ENCODE measurements at regions not wholly inside any gene's neighbourhood (a gene's known extent, or its start where the extent isn't known, plus 50 kb on each side); places are given as distances from the start of the nearest gene placed in this dataset.

GRCh38 chr4:13180701-13181100 lies 303.4 kb downstream of the RAB28 start:
- DNase-seq (ENCODE audit: low spot score) = no peak
- H3K27me3 ChIP-seq (ENCODE audit: control insufficient read depth in 4 of 4, insufficient read depth in 4 of 4, low read length in 3 of 4) = no peaks in the 10 kb centered on the region
- no peaks in the 10 kb centered on the region for H3K4me1 ChIP-seq (ENCODE audit: control insufficient read depth in 4 of 4, insufficient read depth in 4 of 4, low read length in 3 of 4)
- H3K9me3 ChIP-seq (ENCODE audit: control insufficient read depth in 4 of 4, low read length in 3 of 4) = no peaks in the 10 kb centered on the region
- no peak for TF ChIP-seq FOXA2 (IDR thresholded peaks at IDR 0.05)
- TF ChIP-seq HNF4G (IDR thresholded peaks at IDR 0.05) = no peak
- no peak overlapping the region for H3K9ac ChIP-seq (ENCODE audit: low read depth in 1 of 2, low read length in 2 of 2)
- no peak overlapping the region for H3K4me3 ChIP-seq (ENCODE audit: low read depth in 1 of 3, low read length in 3 of 3)
- no peaks in the 10 kb centered on the region for H3K36me3 ChIP-seq (ENCODE audit: control insufficient read depth in 4 of 4, insufficient read depth in 3 of 4, low read depth in 1 of 4, low read length in 3 of 4)
- no peak overlapping the region for H3K27ac ChIP-seq (ENCODE audit: low read depth in 1 of 2, low read length in 2 of 2)

GRCh38 chr4:13178621-13179020 lies 305.5 kb downstream of the RAB28 start:
- Histone ChIP-seq H3K4me1 (ENCODE audit: control insufficient read depth in 4 of 4, insufficient read depth in 4 of 4, low read length in 3 of 4) (no peaks in the 10 kb centered on the region), H3K27me3 (ENCODE audit: control insufficient read depth in 4 of 4, insufficient read depth in 4 of 4, low read length in 3 of 4) (no peaks in the 10 kb centered on the region), H3K27ac (ENCODE audit: low read depth in 1 of 2, low read length in 2 of 2) (no peak overlapping the region), H3K9ac (ENCODE audit: low read depth in 1 of 2, low read length in 2 of 2) (no peak overlapping the region), H3K4me3 (ENCODE audit: low read depth in 1 of 3, low read length in 3 of 3) (no peak overlapping the region), H3K9me3 (ENCODE audit: control insufficient read depth in 4 of 4, low read length in 3 of 4) (no peaks in the 10 kb centered on the region), H3K36me3 (ENCODE audit: control insufficient read depth in 4 of 4, insufficient read depth in 3 of 4, low read depth in 1 of 4, low read length in 3 of 4) (no peaks in the 10 kb centered on the region)
- TF ChIP-seq JUND (IDR thresholded peaks at IDR 0.05) = no peak
- no peak for TF ChIP-seq EGR1 (IDR thresholded peaks at IDR 0.05; ENCODE audit: low read depth in 2 of 2)
- TF ChIP-seq RXRA (IDR thresholded peaks at IDR 0.05) = no peak
- TF ChIP-seq CTCF (IDR thresholded peaks at IDR 0.05; ENCODE audit: low read depth, low read length, missing input control) = no peak
- no peak for TF ChIP-seq NR2F2 (IDR thresholded peaks at IDR 0.05)
- no peak for TF ChIP-seq SP1 (IDR thresholded peaks at IDR 0.05)
- no peak for TF ChIP-seq FOXA2 (IDR thresholded peaks at IDR 0.05)
- no peak for TF ChIP-seq HNF4A (conservative IDR thresholded peaks at IDR 0.05)
- TF ChIP-seq FOXA1 (IDR thresholded peaks at IDR 0.05) = no peak
- no peak for TF ChIP-seq ZBTB33 (IDR thresholded peaks at IDR 0.05)
- TF ChIP-seq ATF3 (IDR thresholded peaks at IDR 0.05) = no peak
- TF ChIP-seq GABPA (IDR thresholded peaks at IDR 0.05 in 1 of 2, conservative IDR thresholded peaks at IDR 0.05 in 1 of 2) = no peak
- TF ChIP-seq YY1 (IDR thresholded peaks at IDR 0.05) = no peak
- TF ChIP-seq HNF4G (IDR thresholded peaks at IDR 0.05) = no peak
- no peak for TF ChIP-seq REST (IDR thresholded peaks at IDR 0.05)
- no peak for TF ChIP-seq RAD21 (IDR thresholded peaks at IDR 0.05)
- no peak for TF ChIP-seq MAX (IDR thresholded peaks at IDR 0.05)
- TF ChIP-seq TAF1 (conservative IDR thresholded peaks at IDR 0.05) = no peak
- no peak for DNase-seq (ENCODE audit: low spot score)
- 93% methylated on average over 1 of the region's 1 CpG for WGBS
